ENCODE measurements at regions not wholly inside any gene's neighbourhood (a gene's known extent, or its start where the extent isn't known, plus 50 kb on each side); places are given as distances from the start of the nearest gene placed in this dataset.

DNA sequence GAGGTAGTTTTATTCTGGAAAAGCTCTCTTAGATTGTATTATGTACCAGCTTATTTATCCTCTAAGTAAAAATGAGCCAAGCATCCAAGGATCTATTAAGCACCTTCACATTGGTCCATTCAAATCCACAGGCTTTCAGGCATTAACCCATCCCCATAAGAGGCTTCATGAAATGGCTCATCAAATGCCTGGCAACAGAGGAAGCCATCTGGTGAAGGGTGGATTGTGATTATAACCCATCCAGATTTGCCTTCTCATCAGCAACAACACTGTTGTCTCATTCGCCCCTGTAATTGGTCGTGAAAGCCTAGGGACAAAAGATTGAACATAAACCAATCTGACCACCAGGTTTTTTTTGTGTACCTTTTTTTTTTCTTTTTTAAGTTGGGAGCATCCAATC is 134.3 kb upstream of the TACR1 start:
- TF ChIP-seq POLR2A (IDR thresholded peaks at IDR 0.05), result no peak
- TF ChIP-seq, protein P1, sequence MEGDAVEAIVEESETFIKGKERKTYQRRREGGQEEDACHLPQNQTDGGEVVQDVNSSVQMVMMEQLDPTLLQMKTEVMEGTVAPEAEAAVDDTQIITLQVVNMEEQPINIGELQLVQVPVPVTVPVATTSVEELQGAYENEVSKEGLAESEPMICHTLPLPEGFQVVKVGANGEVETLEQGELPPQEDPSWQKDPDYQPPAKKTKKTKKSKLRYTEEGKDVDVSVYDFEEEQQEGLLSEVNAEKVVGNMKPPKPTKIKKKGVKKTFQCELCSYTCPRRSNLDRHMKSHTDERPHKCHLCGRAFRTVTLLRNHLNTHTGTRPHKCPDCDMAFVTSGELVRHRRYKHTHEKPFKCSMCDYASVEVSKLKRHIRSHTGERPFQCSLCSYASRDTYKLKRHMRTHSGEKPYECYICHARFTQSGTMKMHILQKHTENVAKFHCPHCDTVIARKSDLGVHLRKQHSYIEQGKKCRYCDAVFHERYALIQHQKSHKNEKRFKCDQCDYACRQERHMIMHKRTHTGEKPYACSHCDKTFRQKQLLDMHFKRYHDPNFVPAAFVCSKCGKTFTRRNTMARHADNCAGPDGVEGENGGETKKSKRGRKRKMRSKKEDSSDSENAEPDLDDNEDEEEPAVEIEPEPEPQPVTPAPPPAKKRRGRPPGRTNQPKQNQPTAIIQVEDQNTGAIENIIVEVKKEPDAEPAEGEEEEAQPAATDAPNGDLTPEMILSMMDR (IDR thresholded peaks at IDR 0.05), result no peak

Data from testis (tissue), 2 donors.